GM18505 (cell line): ENCODE measurements at regions not wholly inside any gene's neighbourhood (a gene's known extent, or its start where the extent isn't known, plus 50 kb on each side); places are given as distances from the start of the nearest gene placed in this dataset.
A peak's percentile ranks its signal among the peaks of the same experiment; 100 is the strongest.
"Not testable (repeated sequence)": the region's sequence is repeated elsewhere in the genome, so short reads cannot be mapped to it uniquely, and the experiment has no call there.

Source experiments
- ATAC-seq: cut with Tn5 transposase; IDR thresholded peaks from one replicate; pipeline ENCODE4 v1.9.1; 2021; ENCODE audit not compliant: unreplicated experiment
- POLR2A ChIP-seq: IDR thresholded peaks from 4 replicates; pipeline ENCODE4 v1.6.1; 2011; ENCODE audit warnings: borderline replicate concordance; ENCODE audit not compliant: insufficient read depth, insufficient read length; ENCODE audit errors: extremely low read depth

GRCh38 chr12:94845110-94845509 lies 158.4 kb downstream of the NDUFA12 start:
- no peak for ATAC-seq
- no peak for TF ChIP-seq POLR2A

GRCh38 chr12:94844452-94844851 lies 159.0 kb downstream of the NDUFA12 start:
- ATAC-seq = no peak
- TF ChIP-seq POLR2A = no peak

- no peak for ATAC-seq
- no peak for TF ChIP-seq POLR2A
Measured at GRCh38 chr12:94841904-94842610, 161.4 kb downstream of the NDUFA12 start.

GRCh38 chr12:94841177-94841576 lies 162.3 kb downstream of the NDUFA12 start:
- ATAC-seq = no peak
- TF ChIP-seq POLR2A = no peak

- no peak for TF ChIP-seq POLR2A
- ATAC-seq = peak; percentile 67
Measured at GRCh38 chr12:94839347-94839746, 164.2 kb downstream of the NDUFA12 start.

- ATAC-seq = not testable (repeated sequence)
Measured at GRCh38 chr12:94836952-94837670, 166.4 kb downstream of the NDUFA12 start.

GRCh38 chr12:94834036-94834625 lies 169.4 kb downstream of the NDUFA12 start:
- no peak for TF ChIP-seq POLR2A
- ATAC-seq = no peak

GRCh38 chr12:94832780-94833681 lies 170.5 kb downstream of the NDUFA12 start:
- ATAC-seq = no peak
- TF ChIP-seq POLR2A = no peak

- peak; percentile 14 for TF ChIP-seq POLR2A
Measured at GRCh38 chr12:94832105-94832504, 171.4 kb downstream of the NDUFA12 start.

GRCh38 chr12:94831081-94831751 lies 172.3 kb downstream of the NDUFA12 start:
- peak; percentile 64 for TF ChIP-seq POLR2A
- peak; percentile 82 for ATAC-seq

More at GRCh38 chr12:94832105-94832504, 171.4 kb downstream of the NDUFA12 start:
- ATAC-seq = no peak

GRCh38 chr12:94829552-94829951 lies 173.9 kb downstream of the NDUFA12 start:
- TF ChIP-seq POLR2A = no peak
- ATAC-seq = no peak

- TF ChIP-seq POLR2A = no peak
- ATAC-seq = no peak
Measured at GRCh38 chr12:94819011-94819410, 168.7 kb upstream of the TMCC3 start.
